CD14-positive monocyte (primary cell): ENCODE measurements at regions not wholly inside any gene's neighbourhood (a gene's known extent, or its start where the extent isn't known, plus 50 kb on each side); places are given as distances from the start of the nearest gene placed in this dataset.

Experiments used
- DNase-seq, 3 donors: peaks; one replicate each; pipeline ENCODE4 v3.0.0-alpha.2; 2011 to 2022
- H2AFZ ChIP-seq: 2 replicates; pipeline ENCODE4 v1.6.0; 2012; ENCODE audit warnings: mild to moderate bottlenecking, low read depth, low read length, inconsistent platforms; ENCODE audit not compliant: insufficient read depth, poor library complexity, severe bottlenecking
- H3K27ac ChIP-seq, 2 donors: 1 replicate in 1 of 2; 2 replicates in 1 of 2; pipeline ENCODE4 v1.5.1; 2012 to 2013; ENCODE audit warnings: low read length in 2 of 2, control low read depth in 1 of 2, inconsistent platforms in 1 of 2, low read depth in 1 of 2, mild to moderate bottlenecking in 1 of 2
- H3K27me3 ChIP-seq, 2 donors: one replicate each; pipeline versions ENCODE4 v1.6.0 to v1.6.1; 2011 to 2013; ENCODE audit warnings: low read length in 2 of 2; ENCODE audit not compliant: control insufficient read depth in 2 of 2, insufficient read depth in 2 of 2
- H3K36me3 ChIP-seq, 2 donors: replicated peaks in 1 of 2; 1 replicate in 1 of 2; 2 replicates in 1 of 2; pipeline versions ENCODE4 v1.5.1 to v1.6.1; 2012 to 2013; ENCODE audit warnings: low read length in 2 of 2, control low read depth in 1 of 2, inconsistent platforms in 1 of 2, mild to moderate bottlenecking in 1 of 2; ENCODE audit not compliant: insufficient read depth in 2 of 2, control insufficient read depth in 1 of 2
- H3K4me1 ChIP-seq, 2 donors: 1 replicate in 1 of 2; 2 replicates in 1 of 2; pipeline versions ENCODE4 v1.5.1 to v1.6.1; 2012 to 2013; ENCODE audit warnings: low read length in 2 of 2, control low read depth in 1 of 2, inconsistent platforms in 1 of 2, mild to moderate bottlenecking in 1 of 2, moderate library complexity in 1 of 2; ENCODE audit not compliant: insufficient read depth in 2 of 2, control insufficient read depth in 1 of 2
- H3K4me2 ChIP-seq: replicated peaks from 2 replicates; pipeline ENCODE3; 2012; ENCODE audit warnings: low read length, moderate library complexity, mild to moderate bottlenecking; ENCODE audit not compliant: poor library complexity, severe bottlenecking; ENCODE audit errors: extremely low read depth
- H3K4me3 ChIP-seq, 3 experiments: fragments of 200-600 bp in 1 of 3; sonication (generic) in 1 of 3; replicated peaks in 1 of 3; 1 replicate in 2 of 3; 2 replicates in 1 of 3; pipeline ENCODE4 v1.5.1; 2011 to 2013; ENCODE audit warnings: low read length in 3 of 3, mild to moderate bottlenecking in 3 of 3, control low read depth in 2 of 3, low read depth in 2 of 3, inconsistent platforms in 1 of 3, moderate library complexity in 1 of 3
- H3K79me2 ChIP-seq: 2 replicates; pipeline ENCODE4 v1.6.0; 2012; ENCODE audit warnings: mild to moderate bottlenecking, control low read depth, inconsistent platforms, low read length, moderate library complexity; ENCODE audit not compliant: insufficient read depth
- H3K9ac ChIP-seq: 2 replicates; pipeline ENCODE4 v1.6.0; 2017; ENCODE audit warnings: low read length, mild to moderate bottlenecking; ENCODE audit not compliant: insufficient read depth, poor library complexity, severe bottlenecking
- H3K9me3 ChIP-seq, 2 donors: replicated peaks in 1 of 2; 1 replicate in 1 of 2; 2 replicates in 1 of 2; pipeline versions ENCODE4 v1.5.1 to v1.6.1; 2012 to 2013; ENCODE audit warnings: low read length in 2 of 2, control low read depth in 1 of 2; ENCODE audit not compliant: control insufficient read depth in 1 of 2, insufficient read depth in 1 of 2
- H4K20me1 ChIP-seq: 2 replicates; pipeline ENCODE4 v1.6.0; 2012; ENCODE audit warnings: mild to moderate bottlenecking, low read length, control low read depth, moderate library complexity; ENCODE audit not compliant: insufficient read depth
- H3K27ac Mint-ChIP-seq, 7 donors: one replicate each; pipeline ENCODE4 v1.8.0; 2020; ENCODE audit warnings: mild to moderate bottlenecking in 7 of 7, mixed read lengths in 7 of 7, moderate library complexity in 6 of 7, inconsistent platforms in 2 of 7
- H3K27me3 Mint-ChIP-seq, 3 donors: one replicate each; pipeline ENCODE4 v1.8.0; 2021 to 2022; ENCODE audit warnings: low read depth in 3 of 3, mild to moderate bottlenecking in 3 of 3, mixed read lengths in 3 of 3, moderate library complexity in 3 of 3, inconsistent platforms in 1 of 3
- H3K36me3 Mint-ChIP-seq, 2 donors: one replicate each; pipeline ENCODE4 v1.8.0; 2020; ENCODE audit warnings: mixed read lengths in 2 of 2, inconsistent platforms in 1 of 2, mild to moderate bottlenecking in 1 of 2
- H3K4me1 Mint-ChIP-seq: one replicate; pipeline ENCODE4 v1.8.0; 2020; ENCODE audit warnings: mild to moderate bottlenecking, mixed read lengths
- H3K4me3 Mint-ChIP-seq, 2 donors: one replicate each; pipeline ENCODE4 v1.8.0; 2020; ENCODE audit warnings: mild to moderate bottlenecking in 2 of 2, mixed read lengths in 2 of 2, moderate library complexity in 1 of 2
- H3K9me3 Mint-ChIP-seq, 7 donors: one replicate each; pipeline ENCODE4 v1.8.0; 2020 to 2022; ENCODE audit warnings: mixed read lengths in 7 of 7, mild to moderate bottlenecking in 6 of 7, moderate library complexity in 6 of 7, inconsistent platforms in 2 of 7
- CTCF ChIP-seq: fragments of 200-600 bp; IDR thresholded peaks from one replicate; pipeline ENCODE4 v1.8.0; 2022; ENCODE audit warnings: antibody characterized with exemption, mild to moderate bottlenecking
- WGBS: methylation state at CpG from one replicate; pipeline ENCODE4 v1.1.5; 2013; ENCODE audit warnings: missing lambda C conversion rate; ENCODE audit not compliant: insufficient coverage; 5-methylcytosine and 5-hydroxymethylcytosine counted together
- intact Hi-C, 2 donors: fragments of 100-400 bp; cut with micrococcal nuclease; formaldehyde crosslinking; loops; one replicate each; pipeline versions ENCODE4 v1.15.0 to v1.15.1; 2023

- intact Hi-C loops, result no loop called here
- Mint-ChIP-seq H3K36me3 (no peaks in the 10 kb centered on the region), H3K4me1 (no peaks in the 10 kb centered on the region), H3K27me3 (peaks cover 0 to 1% (median 0%) of the 10 kb centered on the region in 3 donors), H3K9me3 (peaks cover 7 to 20% (median 10%) of the 10 kb centered on the region in 7 donors), H3K27ac (no peak overlapping the region), H3K4me3 (no peak overlapping the region)
- H2AFZ ChIP-seq, result no peak overlapping the region
- no peak overlapping the region for H3K4me2 ChIP-seq
- no peaks in the 10 kb centered on the region for H3K79me2 ChIP-seq
- 88% methylated on average over 1 of the region's 3 CpGs for WGBS
- TF ChIP-seq CTCF, result no peak
- H3K4me3 ChIP-seq, result no peak overlapping the region
- H3K9me3 ChIP-seq, result peaks cover 10 to 11% of the 10 kb centered on the region in 2 donors
- no peaks in the 10 kb centered on the region for H3K27me3 ChIP-seq
- no peak for DNase-seq
- no peaks in the 10 kb centered on the region for H4K20me1 ChIP-seq
- H3K4me1 ChIP-seq, result no peaks in the 10 kb centered on the region
- no peaks in the 10 kb centered on the region for H3K36me3 ChIP-seq
- no peak overlapping the region for H3K9ac ChIP-seq
- no peak overlapping the region for H3K27ac ChIP-seq
Observed at GRCh38 chr16:52696126-52696525, 149.2 kb upstream of the TOX3 start.

DNA sequence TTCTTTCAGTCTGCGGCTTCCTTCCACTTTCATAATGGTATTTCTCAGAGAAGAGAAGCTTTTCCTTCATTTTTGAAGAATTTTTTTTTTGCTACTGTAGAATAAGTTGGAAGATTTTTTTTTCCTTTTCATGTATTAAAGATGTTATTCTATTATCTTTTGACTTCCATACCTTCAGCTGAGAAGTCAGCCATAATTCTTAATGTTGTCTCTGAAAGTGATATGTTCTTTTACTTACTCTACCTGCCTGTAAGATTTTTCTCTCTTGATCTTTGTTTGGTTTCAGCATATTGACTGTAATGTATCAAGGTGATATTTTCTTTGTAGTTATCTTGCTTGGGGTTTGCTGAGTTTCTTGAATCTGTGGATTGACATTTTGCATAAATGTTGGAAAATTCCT is 143.5 kb upstream of the TOX3 start:
- peaks cover 0 to 1% (median 0%) of the 10 kb centered on the region in 3 donors for H3K27me3 Mint-ChIP-seq
- peaks cover 7 to 15% (median 12%) of the 10 kb centered on the region in 7 donors for H3K9me3 Mint-ChIP-seq
- TF ChIP-seq CTCF, result no peak
- H3K4me1 Mint-ChIP-seq, result no peaks in the 10 kb centered on the region
- H3K9me3 ChIP-seq, result peaks cover 7 to 16% of the 10 kb centered on the region in 2 donors
- no peaks in the 10 kb centered on the region for H4K20me1 ChIP-seq
- no peaks in the 10 kb centered on the region for H3K36me3 ChIP-seq
- no peak for DNase-seq
- no peak overlapping the region for H3K27ac Mint-ChIP-seq
- WGBS, result no CpG with 5 or more reads among the region's 1 CpG
- no peaks in the 10 kb centered on the region for H3K79me2 ChIP-seq
- H2AFZ ChIP-seq, result no peak overlapping the region
- no peaks in the 10 kb centered on the region for H3K4me1 ChIP-seq
- H3K27me3 ChIP-seq, result no peaks in the 10 kb centered on the region
- no peaks in the 10 kb centered on the region for H3K36me3 Mint-ChIP-seq
- H3K4me3 ChIP-seq, result no peak overlapping the region
- no peak overlapping the region for H3K4me2 ChIP-seq
- H3K27ac ChIP-seq, result no peak overlapping the region
- intact Hi-C loops, result no loop called here
- no peak overlapping the region for H3K4me3 Mint-ChIP-seq
- H3K9ac ChIP-seq, result no peak overlapping the region
